HepG2 (cell line): ENCODE measurements at regions not wholly inside any gene's neighbourhood (a gene's known extent, or its start where the extent isn't known, plus 50 kb on each side); places are given as distances from the start of the nearest gene placed in this dataset.
A peak's percentile ranks its signal among the peaks of the same experiment; 100 is the strongest.

Source experiments
- ATAC-seq: fragments of 200-7000 bp; cut with Tn5 transposase; 3 replicates; pipeline ENCODE4 v1.9.1; 2020; ENCODE audit warnings: mild to moderate bottlenecking, moderate library complexity
- BruUV-seq: library from RNA; stranded (reverse); fragments of 400-500 nt; replicated peaks from 2 replicates; lab custom pipeline; 2021; lab: Mats Ljungman, UMichigan
- CTCF ChIA-PET: fragments of 300-600 bp; formaldehyde crosslinking; extraction: SDS; loops from one replicate; lab custom pipeline; 2021; ENCODE audit warnings: low total read pairs, inconsistent platforms, low intra/inter-chr PET ratio; lab: Yijun Ruan, JAX
- POLR2A ChIA-PET: fragments of 350-600 bp; sonication (Branson Sonifier 250); formaldehyde crosslinking; loops from one replicate; lab custom pipeline; 2020; ENCODE audit warnings: antibody characterized with exemption, inconsistent platforms; lab: Yijun Ruan, JAX
- DNase-seq: peaks from one replicate; pipeline ENCODE4 v3.0.0-alpha.2; 2015; ENCODE audit warnings: low spot score
- FAIRE-seq: peaks from 3 replicates; lab custom pipeline; 2011; peaks lifted over from hg19 to GRCh38; lab: Jason Lieb, UNC
- H2AFZ ChIP-seq: one replicate; pipeline ENCODE4 v1.6.1; 2011; ENCODE audit warnings: low read length, inconsistent platforms
- H3K27ac ChIP-seq: fragments of 300-600 bp; 3 replicates; pipeline ENCODE4 v1.8.0; 2011; ENCODE audit warnings: mixed run types, mild to moderate bottlenecking, mixed read lengths, low read length, inconsistent platforms; ENCODE audit not compliant: insufficient read depth; ENCODE audit errors: extremely low read length
- H3K27me3 ChIP-seq, 2 experiments: fragments of 200-600 bp in 1 of 2; 2 replicates in 1 of 2; 3 replicates in 1 of 2; pipeline versions ENCODE4 v1.6.0 to v1.8.0; 2011; ENCODE audit warnings: low read length in 2 of 2, mild to moderate bottlenecking in 2 of 2, moderate library complexity in 2 of 2, inconsistent platforms in 1 of 2; ENCODE audit not compliant: insufficient read depth in 2 of 2, control insufficient read depth in 1 of 2
- H3K36me3 ChIP-seq, 2 experiments: fragments of 200-600 bp in 1 of 2; replicated peaks in 1 of 2; 2 replicates in 1 of 2; 3 replicates in 1 of 2; pipeline versions ENCODE4 v1.5.1 to v1.8.0; 2011; ENCODE audit warnings: low read length in 2 of 2, inconsistent platforms in 1 of 2; ENCODE audit not compliant: insufficient read depth in 2 of 2, control insufficient read depth in 1 of 2
- H3K4me1 ChIP-seq: 2 replicates; pipeline ENCODE4 v1.5.1; 2012; ENCODE audit warnings: low read length, inconsistent platforms; ENCODE audit not compliant: insufficient read depth
- H3K4me2 ChIP-seq: 2 replicates; pipeline ENCODE4 v1.6.0; 2011; ENCODE audit warnings: low read depth, low read length, inconsistent platforms
- H3K4me3 ChIP-seq, 3 experiments: fragments of 200-600 bp in 1 of 3; sonication (generic), shearing (Covaris generic) in 1 of 3; replicated peaks in 1 of 3; 2 replicates each; pipeline ENCODE4 v1.5.1; 2011 to 2016; ENCODE audit warnings: low read length in 3 of 3, inconsistent platforms in 2 of 3, low read depth in 2 of 3, mild to moderate bottlenecking in 2 of 3, control low read depth in 1 of 3, mixed read lengths in 1 of 3; ENCODE audit not compliant: insufficient read depth in 1 of 3
- H3K79me2 ChIP-seq: one replicate; pipeline ENCODE4 v1.6.1; 2011; ENCODE audit warnings: low read length, inconsistent platforms; ENCODE audit not compliant: insufficient read depth
- H3K9ac ChIP-seq: 2 replicates; pipeline ENCODE4 v1.6.0; 2011; ENCODE audit warnings: mild to moderate bottlenecking, low read depth, low read length, inconsistent platforms; ENCODE audit not compliant: insufficient read depth
- H3K9me3 ChIP-seq: 2 replicates; pipeline ENCODE4 v1.5.1; 2012; ENCODE audit warnings: mild to moderate bottlenecking, low read length
- H4K20me1 ChIP-seq: 2 replicates; pipeline ENCODE4 v1.6.0; 2011; ENCODE audit warnings: inconsistent platforms, mild to moderate bottlenecking, low read length, moderate library complexity; ENCODE audit not compliant: insufficient read depth
- DDIT3 ChIP-seq: sonication (generic); formaldehyde crosslinking; IDR thresholded peaks from 2 replicates; pipeline ENCODE4 v1.4.0; 2020; ENCODE audit warnings: mild to moderate bottlenecking, missing genetic modification reagents
- ELF3 ChIP-seq: IDR thresholded peaks from 2 replicates; pipeline ENCODE4 v1.6.1; 2016; ENCODE audit warnings: missing genetic modification reagents, missing compliant biosample characterization
- GATA4 ChIP-seq: sonication (generic); IDR thresholded peaks from 2 replicates; pipeline ENCODE4 v1.6.1; 2016; ENCODE audit warnings: antibody characterized with exemption, low read depth, borderline replicate concordance
- MTA1 ChIP-seq: sonication (generic); formaldehyde crosslinking; IDR thresholded peaks from 2 replicates; pipeline ENCODE4 v1.4.0; 2020; ENCODE audit warnings: missing genetic modification reagents, mild to moderate bottlenecking, borderline replicate concordance
- MTF2 ChIP-seq: sonication (generic); formaldehyde crosslinking; IDR thresholded peaks from 2 replicates; pipeline ENCODE4 v1.5.0; 2020; ENCODE audit warnings: missing genetic modification reagents, borderline replicate concordance
- PLSCR1 ChIP-seq: sonication (generic); formaldehyde crosslinking; IDR thresholded peaks from 2 replicates; pipeline ENCODE4 v1.5.0; 2020; ENCODE audit warnings: missing genetic modification reagents, mild to moderate bottlenecking, borderline replicate concordance
- RAD21 ChIP-seq: fragments of 450-650 bp; formaldehyde crosslinking; IDR thresholded peaks from 2 replicates; pipeline ENCODE4 v1.5.0; 2020; ENCODE audit warnings: mild to moderate bottlenecking
- SMAD3 ChIP-seq: sonication (generic); formaldehyde crosslinking; IDR thresholded peaks from 2 replicates; pipeline ENCODE4 v1.4.0; 2020; ENCODE audit warnings: missing genetic modification reagents
- SMC3 ChIP-seq: IDR thresholded peaks from 2 replicates; pipeline ENCODE4 v1.6.1; 2011; ENCODE audit warnings: low read length, improper control_type of control experiment
- STAG1 ChIP-seq: sonication (generic); formaldehyde crosslinking; IDR thresholded peaks from 2 replicates; pipeline ENCODE4 v1.4.0; 2020; ENCODE audit warnings: missing genetic modification reagents
- XRCC5 ChIP-seq: fragments of 200-400 bp; formaldehyde crosslinking; optimal IDR thresholded peaks from 2 replicates; pipeline ENCODE3; 2017; ENCODE audit warnings: mild to moderate bottlenecking, low read length
- WGBS: methylation state at CpG from one replicate; pipeline ENCODE4 v1.1.6; 2017; ENCODE audit warnings: low lambda C conversion rate; 5-methylcytosine and 5-hydroxymethylcytosine counted together
- in situ Hi-C: cut with HindIII; loops from 2 replicates; pipeline ENCODE4 v1.10.0; 2017; ENCODE audit warnings: low pct_unique_long_range_greater_than_20kb; ENCODE audit not compliant: extremely low pct_ligation_motif_present
- intact Hi-C: fragments of 100-400 bp; cut with micrococcal nuclease; formaldehyde crosslinking; loops from one replicate; pipeline ENCODE4 v1.10.0; 2022; ENCODE audit not compliant: unreplicated experiment
- TF ChIP-seq, protein P1 (sequence below): sonication (generic); formaldehyde crosslinking; IDR thresholded peaks from 2 replicates; pipeline ENCODE4 v1.5.0; 2020; ENCODE audit warnings: missing genetic modification reagents
- TF ChIP-seq, protein P2 (sequence below): sonication (generic); formaldehyde crosslinking; IDR thresholded peaks from 2 replicates; pipeline ENCODE4 v1.5.1; 2020; ENCODE audit warnings: mild to moderate bottlenecking, missing genetic modification reagents, moderate library complexity
- TF ChIP-seq, protein P3 (sequence below): sonication (generic); formaldehyde crosslinking; IDR thresholded peaks from 2 replicates; pipeline ENCODE4 v1.5.0; 2020; ENCODE audit warnings: mild to moderate bottlenecking, missing genetic modification reagents, moderate library complexity

DNA sequence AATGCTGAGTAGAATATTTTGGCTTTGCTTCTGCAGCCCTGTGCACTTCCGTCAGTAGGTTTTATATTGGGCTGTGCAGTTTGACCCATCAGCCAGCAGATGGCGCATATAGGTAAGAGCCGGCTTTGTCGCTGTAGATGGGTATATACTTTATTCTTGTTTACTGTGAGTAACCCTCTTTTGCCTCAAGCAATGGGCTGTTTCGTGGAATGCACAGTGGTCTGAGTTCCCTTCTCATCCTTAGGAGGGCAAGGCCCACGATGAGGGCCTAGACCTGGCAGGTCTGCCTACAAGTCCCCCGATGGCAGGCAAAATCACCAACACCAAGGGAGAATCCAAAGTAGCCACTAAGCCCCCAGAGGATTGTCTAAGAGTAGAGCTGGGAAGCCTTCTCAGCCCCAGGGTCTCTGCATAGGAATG lies 1002.9 kb upstream of the KCND2 start:
- peak; percentile 65 for FAIRE-seq
- no peaks in the 10 kb centered on the region for H3K4me1 ChIP-seq
- BruUV-seq = no TSS peak
- H3K4me2 ChIP-seq = no peak overlapping the region
- H3K36me3 ChIP-seq = no peaks in the 10 kb centered on the region
- in situ Hi-C loops = loop anchor here (10.0 kb wide), 1 partner anchor 1285 kb away; no protein-coding TSS in a partner anchor
- H4K20me1 ChIP-seq = no peaks in the 10 kb centered on the region
- ChIA-PET CTCF (interaction anchor here (0.7 to 2.6 kb wide), 2 partner anchors 1002 to 1285 kb away, joined by 4 to 11 read pairs; no protein-coding TSS in a partner anchor), POLR2A (no interaction called here)
- H3K4me3 ChIP-seq = no peak overlapping the region
- H3K9ac ChIP-seq = no peak overlapping the region
- H3K79me2 ChIP-seq = no peaks in the 10 kb centered on the region
- H3K27me3 ChIP-seq = no peaks in the 10 kb centered on the region
- peak; percentile 66 for DNase-seq
- H3K27ac ChIP-seq = no peak overlapping the region
- 0% methylated on average over 6 of the region's 7 CpGs for WGBS
- intact Hi-C loops = loop anchor here (1.0 to 2.0 kb wide), 2 partner anchors 213 to 1285 kb away; no protein-coding TSS in a partner anchor
- peak; percentile 97 for ATAC-seq
- H3K9me3 ChIP-seq = no peaks in the 10 kb centered on the region
- no peak overlapping the region for H2AFZ ChIP-seq
- TF ChIP-seq DDIT3 (CRISPR knock-in tag) (no peak), MTF2 (CRISPR knock-in tag) (no peak), STAG1 (CRISPR knock-in tag) (peak; percentile 57; the same call in 1 of the 2 replicates), RAD21 (CRISPR knock-in tag) (peak; percentile 35; the same call in 1 of the 2 replicates), PLSCR1 (CRISPR knock-in tag) (no peak), SMAD3 (CRISPR knock-in tag) (no peak), ELF3 (CRISPR knock-in tag) (0 out of 2 replicates have a peak, but pooled peaks have one; percentile 14), SMC3 (peak; percentile 74), GATA4 (no peak), MTA1 (CRISPR knock-in tag) (no peak), XRCC5 (peak; percentile 69)
- TF ChIP-seq, protein P1, sequence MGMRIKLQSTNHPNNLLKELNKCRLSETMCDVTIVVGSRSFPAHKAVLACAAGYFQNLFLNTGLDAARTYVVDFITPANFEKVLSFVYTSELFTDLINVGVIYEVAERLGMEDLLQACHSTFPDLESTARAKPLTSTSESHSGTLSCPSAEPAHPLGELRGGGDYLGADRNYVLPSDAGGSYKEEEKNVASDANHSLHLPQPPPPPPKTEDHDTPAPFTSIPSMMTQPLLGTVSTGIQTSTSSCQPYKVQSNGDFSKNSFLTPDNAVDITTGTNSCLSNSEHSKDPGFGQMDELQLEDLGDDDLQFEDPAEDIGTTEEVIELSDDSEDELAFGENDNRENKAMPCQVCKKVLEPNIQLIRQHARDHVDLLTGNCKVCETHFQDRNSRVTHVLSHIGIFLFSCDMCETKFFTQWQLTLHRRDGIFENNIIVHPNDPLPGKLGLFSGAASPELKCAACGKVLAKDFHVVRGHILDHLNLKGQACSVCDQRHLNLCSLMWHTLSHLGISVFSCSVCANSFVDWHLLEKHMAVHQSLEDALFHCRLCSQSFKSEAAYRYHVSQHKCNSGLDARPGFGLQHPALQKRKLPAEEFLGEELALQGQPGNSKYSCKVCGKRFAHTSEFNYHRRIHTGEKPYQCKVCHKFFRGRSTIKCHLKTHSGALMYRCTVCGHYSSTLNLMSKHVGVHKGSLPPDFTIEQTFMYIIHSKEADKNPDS (CRISPR knock-in tag) = no peak
- TF ChIP-seq, protein P2, sequence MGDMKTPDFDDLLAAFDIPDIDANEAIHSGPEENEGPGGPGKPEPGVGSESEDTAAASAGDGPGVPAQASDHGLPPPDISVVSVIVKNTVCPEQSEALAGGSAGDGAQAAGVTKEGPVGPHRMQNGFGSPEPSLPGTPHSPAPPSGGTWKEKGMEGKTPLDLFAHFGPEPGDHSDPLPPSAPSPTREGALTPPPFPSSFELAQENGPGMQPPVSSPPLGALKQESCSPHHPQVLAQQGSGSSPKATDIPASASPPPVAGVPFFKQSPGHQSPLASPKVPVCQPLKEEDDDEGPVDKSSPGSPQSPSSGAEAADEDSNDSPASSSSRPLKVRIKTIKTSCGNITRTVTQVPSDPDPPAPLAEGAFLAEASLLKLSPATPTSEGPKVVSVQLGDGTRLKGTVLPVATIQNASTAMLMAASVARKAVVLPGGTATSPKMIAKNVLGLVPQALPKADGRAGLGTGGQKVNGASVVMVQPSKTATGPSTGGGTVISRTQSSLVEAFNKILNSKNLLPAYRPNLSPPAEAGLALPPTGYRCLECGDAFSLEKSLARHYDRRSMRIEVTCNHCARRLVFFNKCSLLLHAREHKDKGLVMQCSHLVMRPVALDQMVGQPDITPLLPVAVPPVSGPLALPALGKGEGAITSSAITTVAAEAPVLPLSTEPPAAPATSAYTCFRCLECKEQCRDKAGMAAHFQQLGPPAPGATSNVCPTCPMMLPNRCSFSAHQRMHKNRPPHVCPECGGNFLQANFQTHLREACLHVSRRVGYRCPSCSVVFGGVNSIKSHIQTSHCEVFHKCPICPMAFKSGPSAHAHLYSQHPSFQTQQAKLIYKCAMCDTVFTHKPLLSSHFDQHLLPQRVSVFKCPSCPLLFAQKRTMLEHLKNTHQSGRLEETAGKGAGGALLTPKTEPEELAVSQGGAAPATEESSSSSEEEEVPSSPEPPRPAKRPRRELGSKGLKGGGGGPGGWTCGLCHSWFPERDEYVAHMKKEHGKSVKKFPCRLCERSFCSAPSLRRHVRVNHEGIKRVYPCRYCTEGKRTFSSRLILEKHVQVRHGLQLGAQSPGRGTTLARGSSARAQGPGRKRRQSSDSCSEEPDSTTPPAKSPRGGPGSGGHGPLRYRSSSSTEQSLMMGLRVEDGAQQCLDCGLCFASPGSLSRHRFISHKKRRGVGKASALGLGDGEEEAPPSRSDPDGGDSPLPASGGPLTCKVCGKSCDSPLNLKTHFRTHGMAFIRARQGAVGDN = no peak
- TF ChIP-seq, protein P3, sequence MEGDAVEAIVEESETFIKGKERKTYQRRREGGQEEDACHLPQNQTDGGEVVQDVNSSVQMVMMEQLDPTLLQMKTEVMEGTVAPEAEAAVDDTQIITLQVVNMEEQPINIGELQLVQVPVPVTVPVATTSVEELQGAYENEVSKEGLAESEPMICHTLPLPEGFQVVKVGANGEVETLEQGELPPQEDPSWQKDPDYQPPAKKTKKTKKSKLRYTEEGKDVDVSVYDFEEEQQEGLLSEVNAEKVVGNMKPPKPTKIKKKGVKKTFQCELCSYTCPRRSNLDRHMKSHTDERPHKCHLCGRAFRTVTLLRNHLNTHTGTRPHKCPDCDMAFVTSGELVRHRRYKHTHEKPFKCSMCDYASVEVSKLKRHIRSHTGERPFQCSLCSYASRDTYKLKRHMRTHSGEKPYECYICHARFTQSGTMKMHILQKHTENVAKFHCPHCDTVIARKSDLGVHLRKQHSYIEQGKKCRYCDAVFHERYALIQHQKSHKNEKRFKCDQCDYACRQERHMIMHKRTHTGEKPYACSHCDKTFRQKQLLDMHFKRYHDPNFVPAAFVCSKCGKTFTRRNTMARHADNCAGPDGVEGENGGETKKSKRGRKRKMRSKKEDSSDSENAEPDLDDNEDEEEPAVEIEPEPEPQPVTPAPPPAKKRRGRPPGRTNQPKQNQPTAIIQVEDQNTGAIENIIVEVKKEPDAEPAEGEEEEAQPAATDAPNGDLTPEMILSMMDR (CRISPR knock-in tag) = peak; percentile 79
